H9 (cell line): ENCODE measurements at regions not wholly inside any gene's neighbourhood (a gene's known extent, or its start where the extent isn't known, plus 50 kb on each side); places are given as distances from the start of the nearest gene placed in this dataset.

Source experiments
- DNase-seq: peaks from one replicate; pipeline ENCODE4 v3.0.0-alpha.2; 2017
- H2AFZ ChIP-seq: one replicate; pipeline ENCODE4 v1.6.1; 2013; ENCODE audit warnings: mild to moderate bottlenecking, low read length, control low read depth, moderate library complexity
- H2AK5ac ChIP-seq: 2 replicates; pipeline ENCODE4 v1.6.1; 2013; ENCODE audit warnings: low read length, control low read depth, mixed read lengths; ENCODE audit not compliant: insufficient read length
- H2BK120ac ChIP-seq: one replicate; pipeline ENCODE4 v1.6.1; 2013; ENCODE audit warnings: low read depth, mild to moderate bottlenecking, low read length, control low read depth, inconsistent platforms; ENCODE audit not compliant: poor library complexity, severe bottlenecking
- H2BK12ac ChIP-seq: 2 replicates; pipeline ENCODE4 v1.6.1; 2013; ENCODE audit warnings: low read length, control low read depth, mixed read lengths, low read depth; ENCODE audit not compliant: insufficient read length
- H2BK15ac ChIP-seq: 2 replicates; pipeline ENCODE4 v1.6.1; 2013; ENCODE audit warnings: low read depth, low read length, control low read depth
- H2BK20ac ChIP-seq: one replicate; pipeline ENCODE4 v1.6.1; 2013; ENCODE audit warnings: low read depth, mild to moderate bottlenecking, low read length, control low read depth, inconsistent platforms; ENCODE audit not compliant: poor library complexity, severe bottlenecking
- H2BK5ac ChIP-seq: 2 replicates; pipeline ENCODE4 v1.6.1; 2013; ENCODE audit warnings: low read length, control low read depth, mixed read lengths; ENCODE audit not compliant: insufficient read length
- H3K14ac ChIP-seq: 2 replicates; pipeline ENCODE4 v1.6.1; 2013; ENCODE audit warnings: low read length, control low read depth; ENCODE audit not compliant: insufficient read depth
- H3K18ac ChIP-seq: 2 replicates; pipeline ENCODE4 v1.6.1; 2013; ENCODE audit warnings: low read depth, mild to moderate bottlenecking, mixed read lengths, low read length, control low read depth; ENCODE audit not compliant: insufficient read length
- H3K23ac ChIP-seq: 2 replicates; pipeline ENCODE4 v1.6.1; 2013; ENCODE audit warnings: low read length, control low read depth, mixed read lengths, low read depth; ENCODE audit not compliant: insufficient read length
- H3K23me2 ChIP-seq: 2 replicates; pipeline ENCODE4 v1.6.1; 2013; ENCODE audit warnings: low read depth, mild to moderate bottlenecking, mixed read lengths, low read length, control low read depth; ENCODE audit not compliant: insufficient read length, poor library complexity, severe bottlenecking
- H3K27ac ChIP-seq: 2 replicates; pipeline ENCODE4 v1.5.1; 2013; ENCODE audit warnings: low read length, control low read depth, mixed read lengths, low read depth; ENCODE audit not compliant: insufficient read length
- H3K27me3 ChIP-seq: 2 replicates; pipeline ENCODE4 v1.6.1; 2013; ENCODE audit warnings: low read length, control low read depth, inconsistent platforms; ENCODE audit not compliant: insufficient read depth
- H3K4ac ChIP-seq: 2 replicates; pipeline ENCODE4 v1.6.1; 2013; ENCODE audit warnings: low read depth, mild to moderate bottlenecking, control low read depth, inconsistent platforms, low read length, moderate library complexity
- H3K4me1 ChIP-seq: 2 replicates; pipeline ENCODE4 v1.6.1; 2013; ENCODE audit warnings: low read length, control low read depth, inconsistent platforms; ENCODE audit not compliant: insufficient read depth
- H3K4me2 ChIP-seq: 2 replicates; pipeline ENCODE4 v1.6.1; 2013; ENCODE audit warnings: low read length, control low read depth, mixed read lengths; ENCODE audit not compliant: insufficient read length, insufficient read depth
- H3K56ac ChIP-seq: 2 replicates; pipeline ENCODE4 v1.6.1; 2013; ENCODE audit warnings: low read depth, mild to moderate bottlenecking, mixed read lengths, low read length, control low read depth; ENCODE audit not compliant: insufficient read length
- H3K79me1 ChIP-seq: 2 replicates; pipeline ENCODE4 v1.6.1; 2013; ENCODE audit warnings: low read depth, mild to moderate bottlenecking, moderate library complexity, low read length, control low read depth, inconsistent platforms; ENCODE audit not compliant: insufficient read depth, poor library complexity, severe bottlenecking
- H3K79me2 ChIP-seq: 2 replicates; pipeline ENCODE4 v1.6.1; 2013; ENCODE audit warnings: low read length, control low read depth, inconsistent platforms; ENCODE audit not compliant: insufficient read depth
- H3K9ac ChIP-seq: 2 replicates; pipeline ENCODE4 v1.6.1; 2013; ENCODE audit warnings: low read length, control low read depth, mixed read lengths; ENCODE audit not compliant: insufficient read length; ENCODE audit errors: extremely low read depth
- H3K9me3 ChIP-seq: one replicate; pipeline ENCODE4 v1.6.1; 2013; ENCODE audit warnings: low read depth, low read length, inconsistent platforms; ENCODE audit not compliant: control insufficient read depth
- H3T11ph ChIP-seq: one replicate; pipeline ENCODE4 v1.6.1; 2013; ENCODE audit warnings: mild to moderate bottlenecking, low read length, control low read depth, inconsistent platforms
- H4K20me1 ChIP-seq: one replicate; pipeline ENCODE4 v1.6.1; 2013; ENCODE audit not compliant: control insufficient read depth, insufficient read length, insufficient read depth
- H4K5ac ChIP-seq: 2 replicates; pipeline ENCODE4 v1.6.1; 2013; ENCODE audit warnings: low read depth, mild to moderate bottlenecking, mixed read lengths, low read length, control low read depth; ENCODE audit not compliant: insufficient read length
- H4K8ac ChIP-seq: replicated peaks from 2 replicates; pipeline ENCODE4 v1.6.1; 2013; ENCODE audit warnings: low read length, control low read depth, mixed read lengths, low read depth; ENCODE audit not compliant: insufficient read length
- H4K91ac ChIP-seq: 2 replicates; pipeline ENCODE4 v1.6.1; 2013; ENCODE audit warnings: low read depth, mild to moderate bottlenecking, moderate library complexity, mixed read lengths, low read length, control low read depth; ENCODE audit not compliant: insufficient read length
- H3K27ac Mint-ChIP-seq, 3 experiments: 2 replicates in 2 of 3; 3 replicates in 1 of 3; pipeline ENCODE4 v1.8.0; 2020 to 2021; ENCODE audit warnings: mixed read lengths in 3 of 3, mild to moderate bottlenecking in 1 of 3, moderate library complexity in 1 of 3
- H3K27me3 Mint-ChIP-seq: 2 replicates; pipeline ENCODE4 v1.8.0; 2021; ENCODE audit warnings: low read depth, mild to moderate bottlenecking, moderate library complexity, mixed read lengths
- H3K36me3 Mint-ChIP-seq, 3 experiments: 2 replicates in 2 of 3; 3 replicates in 1 of 3; pipeline ENCODE4 v1.8.0; 2020 to 2021; ENCODE audit warnings: low read depth in 3 of 3, mixed read lengths in 3 of 3; ENCODE audit not compliant: insufficient read depth in 1 of 3
- H3K4me1 Mint-ChIP-seq, 2 experiments: 2 replicates each; pipeline ENCODE4 v1.8.0; 2020; ENCODE audit warnings: mixed read lengths in 2 of 2
- H3K4me3 Mint-ChIP-seq, 2 experiments: 2 replicates in 1 of 2; 3 replicates in 1 of 2; pipeline ENCODE4 v1.8.0; 2020 to 2021; ENCODE audit warnings: mild to moderate bottlenecking in 2 of 2, mixed read lengths in 2 of 2, moderate library complexity in 1 of 2
- H3K9me3 Mint-ChIP-seq, 2 experiments: 2 replicates in 1 of 2; 3 replicates in 1 of 2; pipeline ENCODE4 v1.8.0; 2020; ENCODE audit warnings: mild to moderate bottlenecking in 2 of 2, mixed read lengths in 2 of 2, moderate library complexity in 1 of 2
- CTCF ChIP-seq: fragments of 200-600 bp; sonication (generic); conservative IDR thresholded peaks from 3 replicates; pipeline ENCODE4 v1.8.0; 2021; ENCODE audit warnings: antibody characterized with exemption, mild to moderate bottlenecking
- WGBS: extraction: QIAGEN DNeasy Blood & Tissue Kit; methylation state at CpG from one replicate; pipeline ENCODE4 v1.1.7; 2013; ENCODE audit warnings: missing lambda C conversion rate, low lambda C conversion rate, mixed read lengths; ENCODE audit not compliant: insufficient read length; ENCODE audit errors: extremely low coverage; 5-methylcytosine and 5-hydroxymethylcytosine counted together

DNA sequence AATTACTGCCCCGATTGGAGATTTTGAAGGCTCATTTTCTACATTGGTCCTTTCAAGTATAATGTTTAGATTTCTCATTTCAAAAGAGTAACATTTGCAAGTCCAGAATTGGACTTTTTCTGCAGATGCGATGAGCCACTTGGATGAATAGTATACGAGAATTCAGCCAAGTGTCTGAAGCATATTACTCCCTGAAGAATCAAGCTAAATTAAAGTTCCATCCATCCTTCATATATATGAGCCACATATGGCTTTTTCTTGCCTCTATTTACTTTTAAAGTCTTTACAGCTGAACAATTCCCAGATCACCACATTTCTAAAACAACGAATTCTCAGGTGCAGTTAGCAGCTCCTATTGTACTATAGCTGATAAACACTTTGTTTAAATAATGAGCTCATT is 288.7 kb downstream of the CEMIP2 start:
- TF ChIP-seq CTCF: no peak
- Histone ChIP-seq H2BK15ac (no peak overlapping the region), H2AFZ (no peak overlapping the region), H4K20me1 (no peaks in the 10 kb centered on the region), H4K91ac (no peak overlapping the region), H3K9me3 (no peaks in the 10 kb centered on the region), H2AK5ac (no peak overlapping the region), H3K56ac (no peak overlapping the region), H4K8ac (no peak overlapping the region), H3K9ac (no peak overlapping the region), H3K4me1 (no peaks in the 10 kb centered on the region), H2BK5ac (no peak overlapping the region), H2BK20ac (no peak overlapping the region), H2BK120ac (no peak overlapping the region), H3K18ac (no peak overlapping the region), H3K27ac (no peak overlapping the region), H3K79me2 (no peaks in the 10 kb centered on the region), H3K4ac (no peak overlapping the region), H3K14ac (no peak overlapping the region), H3K23me2 (no peaks in the 10 kb centered on the region), H3K4me2 (no peak overlapping the region), H3T11ph (no peak overlapping the region), H3K79me1 (no peaks in the 10 kb centered on the region), H3K23ac (no peak overlapping the region), H2BK12ac (no peak overlapping the region), H3K27me3 (no peaks in the 10 kb centered on the region), H4K5ac (no peak overlapping the region)
- no CpG with 5 or more reads among the region's 4 CpGs for WGBS
- Mint-ChIP-seq H3K4me1 (no peaks in the 10 kb centered on the region), H3K9me3 (no peaks in the 10 kb centered on the region), H3K27ac (no peak overlapping the region), H3K27me3 (no peaks in the 10 kb centered on the region), H3K36me3 (no peaks in the 10 kb centered on the region), H3K4me3 (no peak overlapping the region)
- DNase-seq: no peak
